SK-N-MC (cell line): ENCODE measurements at regions not wholly inside any gene's neighbourhood (a gene's known extent, or its start where the extent isn't known, plus 50 kb on each side); places are given as distances from the start of the nearest gene placed in this dataset.

Experiments used
- EZH2 ChIP-seq: fragments of 200-600 bp; sonication (generic); IDR thresholded peaks from one replicate; pipeline ENCODE4 v1.6.1; 2017; ENCODE audit warnings: antibody characterized with exemption
- FOXP2 ChIP-seq: optimal IDR thresholded peaks from 2 replicates; pipeline ENCODE3; 2011; ENCODE audit warnings: mild to moderate bottlenecking, moderate library complexity; ENCODE audit not compliant: insufficient read depth; ENCODE audit errors: extremely low read length, control extremely low read depth
- POLR2AphosphoS5 ChIP-seq: IDR thresholded peaks from 2 replicates; pipeline ENCODE4 v1.6.1; 2012; ENCODE audit warnings: mild to moderate bottlenecking, low read depth, low read length, borderline replicate concordance

GRCh38 chr4:95625020-95625419, 76.2 kb upstream of the UNC5C start:
- TF ChIP-seq EZH2 (no peak), POLR2AphosphoS5 (no peak), FOXP2 (no peak)
